Effector memory CD8-positive, alpha-beta T cell (primary cell): ENCODE measurements at regions not wholly inside any gene's neighbourhood (a gene's known extent, or its start where the extent isn't known, plus 50 kb on each side); places are given as distances from the start of the nearest gene placed in this dataset.

ENCODE experiments used
- ATAC-seq: fragments of 150-1000 bp; cut with Tn5 transposase; replicated peaks from 2 replicates; pipeline ENCODE4 v1.10.0; 2021; ENCODE audit warnings: mild to moderate bottlenecking, moderate library complexity
- DNase-seq, 3 experiments: peaks; one replicate each; pipeline ENCODE4 v3.0.0; 2021
- H3K27ac Mint-ChIP-seq, 2 donors: one replicate each; pipeline ENCODE4 v1.8.0; 2022; ENCODE audit warnings: mild to moderate bottlenecking in 2 of 2, mixed read lengths in 2 of 2, moderate library complexity in 2 of 2
- H3K27me3 Mint-ChIP-seq, 2 donors: one replicate each; pipeline ENCODE4 v1.8.0; 2022; ENCODE audit warnings: mixed read lengths in 2 of 2
- H3K36me3 Mint-ChIP-seq: one replicate; pipeline ENCODE4 v1.8.0; 2022; ENCODE audit warnings: mild to moderate bottlenecking, moderate library complexity, mixed read lengths; ENCODE audit not compliant: insufficient read depth
- H3K4me1 Mint-ChIP-seq, 2 donors: one replicate each; pipeline ENCODE4 v1.8.0; 2022; ENCODE audit warnings: low read depth in 2 of 2, mixed read lengths in 2 of 2
- H3K4me3 Mint-ChIP-seq, 2 donors: one replicate each; pipeline ENCODE4 v1.8.0; 2022; ENCODE audit warnings: mild to moderate bottlenecking in 2 of 2, mixed read lengths in 2 of 2, moderate library complexity in 2 of 2
- H3K9me3 Mint-ChIP-seq, 2 donors: one replicate each; pipeline ENCODE4 v1.8.0; 2022; ENCODE audit warnings: mixed read lengths in 2 of 2

- Mint-ChIP-seq H3K27ac (no peak overlapping the region), H3K9me3 (peaks cover 3 to 7% of the 10 kb centered on the region in 2 donors), H3K27me3 (no peaks in the 10 kb centered on the region), H3K4me3 (no peak overlapping the region), H3K36me3 (no peaks in the 10 kb centered on the region), H3K4me1 (no peaks in the 10 kb centered on the region)
- no peak for ATAC-seq
- DNase-seq: no peak
Measured at GRCh38 chr16:76956394-76956793, 234.6 kb upstream of the MON1B start.

GRCh38 chr16:76956841-76957240, 234.1 kb upstream of the MON1B start:
- H3K27ac Mint-ChIP-seq: no peak overlapping the region
- peaks cover 2 to 7% of the 10 kb centered on the region in 2 donors for H3K9me3 Mint-ChIP-seq
- DNase-seq (no peak), ATAC-seq (no peak)
- no peaks in the 10 kb centered on the region for H3K36me3 Mint-ChIP-seq
- H3K4me3 Mint-ChIP-seq: no peak overlapping the region
- no peaks in the 10 kb centered on the region for H3K27me3 Mint-ChIP-seq
- no peaks in the 10 kb centered on the region for H3K4me1 Mint-ChIP-seq

GRCh38 chr16:76959166-76959565, 231.8 kb upstream of the MON1B start:
- Mint-ChIP-seq H3K27me3 (no peaks in the 10 kb centered on the region), H3K36me3 (no peaks in the 10 kb centered on the region), H3K9me3 (peaks cover 2 to 7% of the 10 kb centered on the region in 2 donors), H3K27ac (no peak overlapping the region), H3K4me1 (no peaks in the 10 kb centered on the region), H3K4me3 (no peak overlapping the region)
- DNase-seq: no peak
- no peak for ATAC-seq

- H3K4me3 Mint-ChIP-seq: no peak overlapping the region
- DNase-seq (no peak), ATAC-seq (no peak)
- peaks cover 0 to 8% of the 10 kb centered on the region in 2 donors for H3K9me3 Mint-ChIP-seq
- H3K36me3 Mint-ChIP-seq: no peaks in the 10 kb centered on the region
- no peak overlapping the region for H3K27ac Mint-ChIP-seq
- no peaks in the 10 kb centered on the region for H3K4me1 Mint-ChIP-seq
- H3K27me3 Mint-ChIP-seq: no peaks in the 10 kb centered on the region
Measured at GRCh38 chr16:76963614-76964315, 227.2 kb upstream of the MON1B start.

- Mint-ChIP-seq H3K9me3 (peaks cover 0 to 8% of the 10 kb centered on the region in 2 donors), H3K27ac (no peak overlapping the region), H3K4me1 (no peaks in the 10 kb centered on the region), H3K4me3 (no peak overlapping the region), H3K27me3 (no peaks in the 10 kb centered on the region), H3K36me3 (no peaks in the 10 kb centered on the region)
- ATAC-seq (no peak), DNase-seq (no peak)
Measured at GRCh38 chr16:76964464-76965154, 226.4 kb upstream of the MON1B start.

GRCh38 chr16:76970087-76970744, 220.8 kb upstream of the MON1B start:
- H3K27me3 Mint-ChIP-seq: no peaks in the 10 kb centered on the region
- H3K27ac Mint-ChIP-seq: no peak overlapping the region
- ATAC-seq: no peak
- H3K4me1 Mint-ChIP-seq: no peaks in the 10 kb centered on the region
- peaks cover 0 to under 1% of the 10 kb centered on the region in 2 donors for H3K9me3 Mint-ChIP-seq
- H3K36me3 Mint-ChIP-seq: no peaks in the 10 kb centered on the region
- DNase-seq: no peak
- H3K4me3 Mint-ChIP-seq: no peak overlapping the region

- ATAC-seq: no peak
- Mint-ChIP-seq H3K4me3 (no peak overlapping the region), H3K27ac (no peak overlapping the region), H3K4me1 (no peaks in the 10 kb centered on the region), H3K36me3 (no peaks in the 10 kb centered on the region), H3K9me3 (no peaks in the 10 kb centered on the region), H3K27me3 (no peaks in the 10 kb centered on the region)
- no peak for DNase-seq
Measured at GRCh38 chr16:76970745-76971099, 220.3 kb upstream of the MON1B start.

GRCh38 chr16:76976101-76976500, 214.9 kb upstream of the MON1B start:
- H3K4me1 Mint-ChIP-seq: no peaks in the 10 kb centered on the region
- no peak overlapping the region for H3K27ac Mint-ChIP-seq
- H3K9me3 Mint-ChIP-seq: no peaks in the 10 kb centered on the region
- H3K36me3 Mint-ChIP-seq: no peaks in the 10 kb centered on the region
- H3K27me3 Mint-ChIP-seq: no peaks in the 10 kb centered on the region
- H3K4me3 Mint-ChIP-seq: no peak overlapping the region
- ATAC-seq (no peak), DNase-seq (no peak)

- H3K27me3 Mint-ChIP-seq: no peaks in the 10 kb centered on the region
- no peak for ATAC-seq
- H3K4me1 Mint-ChIP-seq: no peaks in the 10 kb centered on the region
- no peak overlapping the region for H3K4me3 Mint-ChIP-seq
- H3K36me3 Mint-ChIP-seq: no peaks in the 10 kb centered on the region
- H3K9me3 Mint-ChIP-seq: no peaks in the 10 kb centered on the region
- no peak overlapping the region for H3K27ac Mint-ChIP-seq
- DNase-seq: no peak
Measured at GRCh38 chr16:76976756-76977155, 214.2 kb upstream of the MON1B start.

- H3K4me1 Mint-ChIP-seq: no peaks in the 10 kb centered on the region
- H3K27me3 Mint-ChIP-seq: no peaks in the 10 kb centered on the region
- H3K36me3 Mint-ChIP-seq: no peaks in the 10 kb centered on the region
- no peak for ATAC-seq
- no peak overlapping the region for H3K27ac Mint-ChIP-seq
- H3K4me3 Mint-ChIP-seq: no peak overlapping the region
- no peaks in the 10 kb centered on the region for H3K9me3 Mint-ChIP-seq
- DNase-seq: no peak
Measured at GRCh38 chr16:76984196-76984595, 206.8 kb upstream of the MON1B start.

GRCh38 chr16:76985392-76986045, 205.5 kb upstream of the MON1B start:
- Mint-ChIP-seq H3K4me1 (no peaks in the 10 kb centered on the region), H3K36me3 (no peaks in the 10 kb centered on the region), H3K4me3 (no peak overlapping the region), H3K27ac (no peak overlapping the region), H3K27me3 (no peaks in the 10 kb centered on the region), H3K9me3 (no peaks in the 10 kb centered on the region)
- DNase-seq (no peak), ATAC-seq (no peak)

GRCh38 chr16:76988526-76988925, 202.5 kb upstream of the MON1B start:
- ATAC-seq: no peak
- no peaks in the 10 kb centered on the region for H3K36me3 Mint-ChIP-seq
- no peak for DNase-seq
- H3K27ac Mint-ChIP-seq: no peak overlapping the region
- peaks cover 0 to 7% of the 10 kb centered on the region in 2 donors for H3K9me3 Mint-ChIP-seq
- no peaks in the 10 kb centered on the region for H3K27me3 Mint-ChIP-seq
- no peak overlapping the region for H3K4me3 Mint-ChIP-seq
- no peaks in the 10 kb centered on the region for H3K4me1 Mint-ChIP-seq

GRCh38 chr16:77002644-77003043, 188.3 kb upstream of the MON1B start:
- Mint-ChIP-seq H3K27me3 (no peaks in the 10 kb centered on the region), H3K4me3 (no peak overlapping the region)

More at GRCh38 chr16:77002644-77003043, 188.3 kb upstream of the MON1B start:
- Mint-ChIP-seq H3K4me1 (no peaks in the 10 kb centered on the region), H3K27ac (no peak overlapping the region), H3K9me3 (peaks cover 8% of the 10 kb centered on the region in 2 donors), H3K36me3 (no peaks in the 10 kb centered on the region)
- ATAC-seq (no peak), DNase-seq (no peak)
